Endothelial cell of umbilical vein (primary cell): ENCODE measurements at regions not wholly inside any gene's neighbourhood (a gene's known extent, or its start where the extent isn't known, plus 50 kb on each side); places are given as distances from the start of the nearest gene placed in this dataset.

ENCODE experiments used
- BruUV-seq: library from RNA; stranded (reverse); fragments of 400-500 nt; replicated peaks from 2 replicates; lab custom pipeline; 2021; lab: Mats Ljungman, UMichigan
- CTCF ChIA-PET: fragments of 300-600, 350-600 bp; sonication (Branson Sonifier 250); formaldehyde crosslinking; loops from one replicate; lab custom pipeline; 2021; ENCODE audit warnings: antibody characterized with exemption, inconsistent platforms; lab: Charles Lee
- POLR2A ChIA-PET: fragments of 300-600, 350-600 bp; sonication (Branson Sonifier 250); formaldehyde crosslinking; loops from one replicate; lab custom pipeline; 2021; ENCODE audit warnings: antibody characterized with exemption, inconsistent platforms; lab: Charles Lee
- DNase-seq: peaks from one replicate; pipeline ENCODE4 v3.0.0-alpha.2; 2011; ENCODE audit warnings: low read depth, low spot score
- FAIRE-seq: peaks from 2 replicates; lab custom pipeline; 2011; peaks lifted over from hg19 to GRCh38; lab: Jason Lieb, UNC
- H2AFZ ChIP-seq: 2 replicates; pipeline ENCODE4 v1.6.0; 2012; ENCODE audit warnings: low read depth, low read length, control low read depth, inconsistent platforms
- H3K27ac ChIP-seq: 2 replicates; pipeline ENCODE4 v1.5.1; 2011; ENCODE audit warnings: low read depth, mild to moderate bottlenecking, control low read depth, low read length, moderate library complexity; ENCODE audit not compliant: insufficient read depth
- H3K27me3 ChIP-seq, 2 experiments: 2 replicates each; pipeline versions ENCODE4 v1.6.0 to v1.6.1; 2011; ENCODE audit warnings: low read length in 2 of 2, mixed read lengths in 1 of 2; ENCODE audit not compliant: control insufficient read depth in 2 of 2, insufficient read depth in 2 of 2
- H3K36me3 ChIP-seq, 2 experiments: 2 replicates in 1 of 2; 3 replicates in 1 of 2; pipeline ENCODE4 v1.5.1; 2011; ENCODE audit warnings: low read length in 2 of 2, mild to moderate bottlenecking in 1 of 2, moderate library complexity in 1 of 2; ENCODE audit not compliant: control insufficient read depth in 2 of 2, insufficient read depth in 2 of 2; ENCODE audit errors: extremely low read depth in 1 of 2
- H3K4me1 ChIP-seq: 3 replicates; pipeline ENCODE4 v1.5.1; 2011; ENCODE audit warnings: mild to moderate bottlenecking, low read length; ENCODE audit not compliant: control insufficient read depth, insufficient read depth; ENCODE audit errors: extremely low read depth
- H3K4me2 ChIP-seq: 2 replicates; pipeline ENCODE4 v1.6.1; 2011; ENCODE audit warnings: low read length, control low read depth, mixed read lengths; ENCODE audit not compliant: insufficient read depth
- H3K4me3 ChIP-seq, 3 experiments: fragments of 200-600 bp in 1 of 3; sonication (generic), shearing (Covaris generic) in 1 of 3; replicated peaks in 1 of 3; 2 replicates each; pipeline ENCODE4 v1.5.1; 2011 to 2016; ENCODE audit warnings: control low read depth in 3 of 3, low read length in 3 of 3, mild to moderate bottlenecking in 2 of 3, inconsistent platforms in 1 of 3, low read depth in 1 of 3, moderate library complexity in 1 of 3; ENCODE audit not compliant: insufficient read depth in 1 of 3
- H3K79me2 ChIP-seq: 2 replicates; pipeline ENCODE4 v1.6.0; 2012; ENCODE audit warnings: low read length, inconsistent platforms; ENCODE audit not compliant: control insufficient read depth, insufficient read depth
- H3K9ac ChIP-seq: replicated peaks from 2 replicates; pipeline ENCODE3; 2011; ENCODE audit warnings: low read length, control low read depth; ENCODE audit not compliant: insufficient read depth; ENCODE audit errors: extremely low read depth
- H3K9me1 ChIP-seq: replicated peaks from 3 replicates; pipeline ENCODE4 v1.6.0; 2011; ENCODE audit warnings: mild to moderate bottlenecking, low read length; ENCODE audit not compliant: control insufficient read depth, insufficient read depth; ENCODE audit errors: extremely low read depth
- H3K9me3 ChIP-seq: replicated peaks from 2 replicates; pipeline ENCODE4 v1.5.1; 2012; ENCODE audit warnings: low read length, inconsistent platforms; ENCODE audit not compliant: control insufficient read depth, insufficient read depth
- H4K20me1 ChIP-seq: replicated peaks from 2 replicates; pipeline ENCODE3; 2011; ENCODE audit warnings: mild to moderate bottlenecking, low read length; ENCODE audit not compliant: control insufficient read depth, insufficient read depth; ENCODE audit errors: extremely low read depth
- EZH2 ChIP-seq: IDR thresholded peaks from 2 replicates; pipeline ENCODE4 v1.6.1; 2012; ENCODE audit warnings: borderline replicate concordance, low read depth, mild to moderate bottlenecking, moderate library complexity, low read length, inconsistent platforms; ENCODE audit not compliant: severe bottlenecking
- FOS ChIP-seq: IDR thresholded peaks from 2 replicates; pipeline ENCODE4 v1.6.1; 2011; ENCODE audit warnings: mild to moderate bottlenecking, low read length, moderate library complexity, borderline replicate concordance; ENCODE audit not compliant: insufficient read depth
- GATA2 ChIP-seq: IDR thresholded peaks from 2 replicates; pipeline ENCODE4 v1.7.0; 2011; ENCODE audit warnings: low read depth, mild to moderate bottlenecking, moderate library complexity, mixed read lengths, low read length; ENCODE audit not compliant: insufficient read length, insufficient read depth
- JUN ChIP-seq: IDR thresholded peaks from 2 replicates; pipeline ENCODE4 v1.6.1; 2011; ENCODE audit warnings: borderline replicate concordance, low read depth; ENCODE audit not compliant: insufficient read length, insufficient read depth
- MYC ChIP-seq: IDR thresholded peaks from one replicate; pipeline ENCODE4 v1.6.1; 2011; ENCODE audit warnings: mild to moderate bottlenecking, low read depth, low read length
- POLR2A ChIP-seq: IDR thresholded peaks from 2 replicates; pipeline ENCODE4 v1.6.1; 2012; ENCODE audit warnings: low read depth, mild to moderate bottlenecking, control low read depth, low read length
- POLR2AphosphoS5 ChIP-seq: IDR thresholded peaks from 2 replicates; pipeline ENCODE4 v1.6.1; 2012; ENCODE audit warnings: low read depth, mild to moderate bottlenecking, control low read depth, low read length, moderate library complexity; ENCODE audit not compliant: insufficient read depth
- dilution Hi-C: fragments of 300-500 bp; cut with MboI; formaldehyde crosslinking; loops from one replicate; pipeline ENCODE4 v1.15.0; 2019; ENCODE audit warnings: low sequenced_read_pairs; ENCODE audit not compliant: extremely low pct_ligation_motif_present
- intact Hi-C: fragments of 100-400 bp; cut with micrococcal nuclease; formaldehyde crosslinking; loops from one replicate; pipeline ENCODE4 v1.10.0; 2022
- TF ChIP-seq, protein P1 (sequence below), 2 donors: IDR thresholded peaks; 1 replicate in 1 of 2; 2 replicates in 1 of 2; pipeline ENCODE4 v1.5.1; 2011; ENCODE audit warnings: low read length in 2 of 2, mild to moderate bottlenecking in 2 of 2, moderate library complexity in 2 of 2, control low read depth in 1 of 2, inconsistent platforms in 1 of 2, low read depth in 1 of 2; ENCODE audit not compliant: insufficient read depth in 1 of 2; ENCODE audit errors: extremely low read depth in 1 of 2
- TF ChIP-seq, protein P2 (sequence below): IDR thresholded peaks from 2 replicates; pipeline ENCODE4 v1.6.1; 2011; ENCODE audit not compliant: insufficient read depth, insufficient read length

DNA sequence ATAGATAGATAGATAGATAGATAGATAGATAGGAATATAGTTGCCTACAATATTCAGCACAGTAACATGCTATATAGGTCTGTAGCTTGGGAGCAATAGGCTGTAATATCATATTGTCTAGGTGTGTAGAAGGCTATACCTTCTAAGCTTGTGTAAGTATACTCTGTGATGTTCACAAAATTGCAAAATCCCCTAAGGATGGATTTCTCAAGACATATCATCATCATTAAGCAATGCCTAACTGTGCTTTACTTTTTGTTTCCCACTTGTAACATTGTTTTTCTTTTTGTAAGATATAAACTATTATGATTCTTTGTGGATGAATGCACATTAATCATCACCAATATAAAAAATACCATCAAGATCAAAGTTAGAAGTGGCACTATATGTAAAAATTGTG lies 1905.6 kb downstream of the NCAM2 start:
- DNase-seq (no peak), FAIRE-seq (no peak)
- Histone ChIP-seq H2AFZ (no peak overlapping the region), H3K9ac (no peak overlapping the region), H3K9me3 (no peaks in the 10 kb centered on the region), H3K4me3 (no peak overlapping the region), H4K20me1 (no peaks in the 10 kb centered on the region), H3K27ac (no peak overlapping the region), H3K27me3 (no peaks in the 10 kb centered on the region), H3K4me2 (no peak overlapping the region), H3K79me2 (no peaks in the 10 kb centered on the region), H3K4me1 (peaks cover 26% of the 10 kb centered on the region), H3K36me3 (no peaks in the 10 kb centered on the region), H3K9me1 (no peaks in the 10 kb centered on the region)
- dilution Hi-C loops (no loop called here), intact Hi-C loops (loop anchor here (5.0 kb wide), 2 partner anchors 63 to 1143 kb away; no protein-coding TSS in a partner anchor)
- ChIA-PET POLR2A (no interaction called here), CTCF (no interaction called here)
- no TSS peak for BruUV-seq
- TF ChIP-seq, protein P1, sequence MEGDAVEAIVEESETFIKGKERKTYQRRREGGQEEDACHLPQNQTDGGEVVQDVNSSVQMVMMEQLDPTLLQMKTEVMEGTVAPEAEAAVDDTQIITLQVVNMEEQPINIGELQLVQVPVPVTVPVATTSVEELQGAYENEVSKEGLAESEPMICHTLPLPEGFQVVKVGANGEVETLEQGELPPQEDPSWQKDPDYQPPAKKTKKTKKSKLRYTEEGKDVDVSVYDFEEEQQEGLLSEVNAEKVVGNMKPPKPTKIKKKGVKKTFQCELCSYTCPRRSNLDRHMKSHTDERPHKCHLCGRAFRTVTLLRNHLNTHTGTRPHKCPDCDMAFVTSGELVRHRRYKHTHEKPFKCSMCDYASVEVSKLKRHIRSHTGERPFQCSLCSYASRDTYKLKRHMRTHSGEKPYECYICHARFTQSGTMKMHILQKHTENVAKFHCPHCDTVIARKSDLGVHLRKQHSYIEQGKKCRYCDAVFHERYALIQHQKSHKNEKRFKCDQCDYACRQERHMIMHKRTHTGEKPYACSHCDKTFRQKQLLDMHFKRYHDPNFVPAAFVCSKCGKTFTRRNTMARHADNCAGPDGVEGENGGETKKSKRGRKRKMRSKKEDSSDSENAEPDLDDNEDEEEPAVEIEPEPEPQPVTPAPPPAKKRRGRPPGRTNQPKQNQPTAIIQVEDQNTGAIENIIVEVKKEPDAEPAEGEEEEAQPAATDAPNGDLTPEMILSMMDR (IDR thresholded peaks at IDR 0.05; ENCODE audit: extremely low read depth in 1 of 2, insufficient read depth in 1 of 2, low read depth in 1 of 2, low read length in 2 of 2), result no peak
- TF ChIP-seq FOS (no peak), JUN (no peak), POLR2AphosphoS5 (no peak), EZH2 (no peak), GATA2 (no peak), POLR2A (no peak), MYC (no peak)
- TF ChIP-seq, protein P2, sequence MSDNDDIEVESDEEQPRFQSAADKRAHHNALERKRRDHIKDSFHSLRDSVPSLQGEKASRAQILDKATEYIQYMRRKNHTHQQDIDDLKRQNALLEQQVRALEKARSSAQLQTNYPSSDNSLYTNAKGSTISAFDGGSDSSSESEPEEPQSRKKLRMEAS, result no peak
